D721Med (cell line): ENCODE measurements at regions not wholly inside any gene's neighbourhood (a gene's known extent, or its start where the extent isn't known, plus 50 kb on each side); places are given as distances from the start of the nearest gene placed in this dataset.

Experiments used
- DNase-seq: peaks from one replicate; pipeline ENCODE4 v3.0.0; 2011; ENCODE audit warnings: low spot score; ENCODE audit not compliant: insufficient read length
- FAIRE-seq: peaks from 2 replicates; lab custom pipeline; 2011; peaks lifted over from hg19 to GRCh38; lab: Jason Lieb, UNC
- TF ChIP-seq, protein P1 (sequence below): IDR thresholded peaks from 2 replicates; pipeline ENCODE4 v1.5.1; 2012; ENCODE audit warnings: mild to moderate bottlenecking, control low read depth; ENCODE audit not compliant: insufficient read depth; ENCODE audit errors: missing control alignments

DNA sequence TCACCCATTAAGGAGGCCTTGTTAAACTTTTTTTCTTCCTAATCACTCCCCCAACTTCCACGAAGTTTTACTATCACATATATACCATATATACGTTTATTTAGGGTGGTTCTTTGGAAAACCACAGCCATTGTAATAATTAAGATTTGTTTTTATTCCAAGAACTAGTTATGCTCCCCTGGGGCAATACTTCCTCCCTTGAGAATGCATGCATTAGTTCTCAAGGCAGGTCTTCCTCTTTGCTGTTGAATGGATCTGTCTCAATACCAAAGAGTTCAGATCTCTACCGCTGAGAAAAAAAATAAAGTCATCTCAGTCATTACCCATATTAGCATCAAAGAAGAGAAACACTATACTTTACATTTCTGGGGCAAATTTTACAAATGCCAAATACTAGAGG, 567.7 kb upstream of the RGS18 start:
- no peak for DNase-seq
- TF ChIP-seq, protein P1, sequence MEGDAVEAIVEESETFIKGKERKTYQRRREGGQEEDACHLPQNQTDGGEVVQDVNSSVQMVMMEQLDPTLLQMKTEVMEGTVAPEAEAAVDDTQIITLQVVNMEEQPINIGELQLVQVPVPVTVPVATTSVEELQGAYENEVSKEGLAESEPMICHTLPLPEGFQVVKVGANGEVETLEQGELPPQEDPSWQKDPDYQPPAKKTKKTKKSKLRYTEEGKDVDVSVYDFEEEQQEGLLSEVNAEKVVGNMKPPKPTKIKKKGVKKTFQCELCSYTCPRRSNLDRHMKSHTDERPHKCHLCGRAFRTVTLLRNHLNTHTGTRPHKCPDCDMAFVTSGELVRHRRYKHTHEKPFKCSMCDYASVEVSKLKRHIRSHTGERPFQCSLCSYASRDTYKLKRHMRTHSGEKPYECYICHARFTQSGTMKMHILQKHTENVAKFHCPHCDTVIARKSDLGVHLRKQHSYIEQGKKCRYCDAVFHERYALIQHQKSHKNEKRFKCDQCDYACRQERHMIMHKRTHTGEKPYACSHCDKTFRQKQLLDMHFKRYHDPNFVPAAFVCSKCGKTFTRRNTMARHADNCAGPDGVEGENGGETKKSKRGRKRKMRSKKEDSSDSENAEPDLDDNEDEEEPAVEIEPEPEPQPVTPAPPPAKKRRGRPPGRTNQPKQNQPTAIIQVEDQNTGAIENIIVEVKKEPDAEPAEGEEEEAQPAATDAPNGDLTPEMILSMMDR: no peak
- no peak for FAIRE-seq

DNA sequence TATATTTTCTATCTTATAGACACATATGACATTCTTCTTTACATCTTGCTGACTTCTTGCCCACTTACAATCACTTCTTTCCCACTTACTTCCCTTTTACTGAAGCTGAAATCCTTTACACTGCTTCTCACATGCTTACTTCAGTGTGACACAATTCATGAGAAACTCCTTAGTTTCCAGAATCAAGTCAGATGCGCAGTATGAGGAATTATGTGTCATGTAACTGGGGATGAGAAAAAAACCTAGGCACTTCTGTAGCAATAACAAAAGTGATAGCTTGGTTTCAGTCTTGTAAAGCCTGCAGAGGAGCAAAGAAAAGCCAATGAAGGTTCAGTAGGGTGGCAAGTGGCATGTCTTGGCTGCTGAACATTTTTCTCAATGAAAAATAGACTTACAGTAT, 566.2 kb upstream of the RGS18 start:
- no peak for DNase-seq
- TF ChIP-seq, protein P1: no peak
- FAIRE-seq: no peak

DNA sequence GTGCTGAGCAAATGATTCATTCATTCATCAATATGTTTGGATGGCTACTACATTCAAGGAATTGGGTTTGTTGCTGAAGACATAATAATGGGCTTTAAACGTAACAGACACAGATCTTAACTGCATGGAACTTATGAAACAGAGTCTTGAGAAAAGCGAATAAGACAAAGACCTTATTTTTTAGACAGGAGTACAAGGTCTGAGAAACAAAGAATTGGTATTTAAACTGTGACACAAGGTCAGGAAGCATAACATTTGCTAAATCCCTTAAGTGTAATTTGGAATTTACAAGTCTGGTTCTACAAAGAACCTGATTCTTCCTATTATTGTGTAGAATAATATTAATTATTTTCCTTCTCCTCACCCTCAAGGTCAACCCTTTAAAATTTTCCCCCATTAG, 565.4 kb upstream of the RGS18 start:
- TF ChIP-seq, protein P1: no peak
- DNase-seq: no peak
- FAIRE-seq: peak; percentile 89

DNA sequence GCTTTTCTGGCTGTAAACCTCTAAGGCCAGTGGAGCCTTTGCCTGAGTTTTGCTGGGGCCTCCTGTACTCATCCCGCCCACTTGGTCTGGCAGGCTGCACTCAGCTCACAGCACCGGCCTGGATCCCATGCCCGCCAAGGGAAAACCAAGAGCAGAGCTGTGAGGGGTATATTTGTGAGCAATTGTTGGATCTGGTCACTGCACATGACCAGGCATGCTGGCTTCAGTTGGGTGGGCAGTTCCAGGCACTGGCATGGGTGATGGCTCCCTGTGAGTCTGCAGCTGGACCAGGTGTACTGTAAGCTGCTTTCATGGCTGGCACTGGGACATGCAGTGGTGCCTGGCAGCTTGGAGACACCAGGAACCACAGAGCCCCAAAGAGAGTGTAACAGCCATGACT, 563.1 kb upstream of the RGS18 start:
- TF ChIP-seq, protein P1: no peak
- DNase-seq: no peak

DNA sequence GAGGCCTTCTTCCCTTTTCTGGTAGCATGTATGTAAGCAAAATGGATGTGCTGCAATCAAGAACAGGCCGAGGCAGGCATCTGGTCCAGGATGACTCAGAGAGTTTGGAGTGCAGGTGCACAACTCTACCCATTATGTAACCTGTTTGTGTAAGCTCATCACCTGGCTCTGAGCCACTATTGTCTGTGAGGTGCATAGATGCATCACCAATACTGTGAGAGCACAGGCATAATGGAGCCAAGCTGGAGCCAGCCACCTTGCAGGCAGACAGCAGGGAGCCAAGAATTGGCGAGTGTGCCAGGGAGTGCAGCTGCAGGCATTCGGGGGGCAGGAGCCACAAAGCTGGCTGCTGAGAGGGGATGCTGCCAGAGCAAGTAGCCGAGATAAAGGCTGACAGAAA, 549.9 kb upstream of the RGS18 start:
- FAIRE-seq: no peak
- TF ChIP-seq, protein P1: no peak
- no peak for DNase-seq

More for the DNA sequence above, 563.1 kb upstream of the RGS18 start:
- no peak for FAIRE-seq

DNA sequence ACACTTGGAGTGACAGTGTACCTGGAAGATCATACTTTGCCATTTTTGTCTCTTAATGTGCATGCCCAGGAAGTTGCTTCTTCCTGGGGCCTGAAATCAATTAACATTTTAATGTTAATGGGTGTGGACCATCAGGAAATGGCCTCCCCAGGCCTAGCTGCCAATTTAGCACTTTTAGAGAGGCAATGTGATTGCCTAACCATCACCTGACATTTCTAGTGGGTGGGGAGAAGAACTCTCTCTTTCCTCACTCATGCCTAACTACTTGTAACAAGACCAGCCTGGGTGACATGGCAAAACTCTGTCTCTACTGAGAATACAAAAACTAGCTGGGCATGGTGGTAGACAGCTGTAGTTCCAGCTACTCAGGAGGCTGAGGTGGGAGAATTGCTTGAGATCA, 549.0 kb upstream of the RGS18 start:
- DNase-seq: no peak
- TF ChIP-seq, protein P1: no peak
- no peak for FAIRE-seq

DNA sequence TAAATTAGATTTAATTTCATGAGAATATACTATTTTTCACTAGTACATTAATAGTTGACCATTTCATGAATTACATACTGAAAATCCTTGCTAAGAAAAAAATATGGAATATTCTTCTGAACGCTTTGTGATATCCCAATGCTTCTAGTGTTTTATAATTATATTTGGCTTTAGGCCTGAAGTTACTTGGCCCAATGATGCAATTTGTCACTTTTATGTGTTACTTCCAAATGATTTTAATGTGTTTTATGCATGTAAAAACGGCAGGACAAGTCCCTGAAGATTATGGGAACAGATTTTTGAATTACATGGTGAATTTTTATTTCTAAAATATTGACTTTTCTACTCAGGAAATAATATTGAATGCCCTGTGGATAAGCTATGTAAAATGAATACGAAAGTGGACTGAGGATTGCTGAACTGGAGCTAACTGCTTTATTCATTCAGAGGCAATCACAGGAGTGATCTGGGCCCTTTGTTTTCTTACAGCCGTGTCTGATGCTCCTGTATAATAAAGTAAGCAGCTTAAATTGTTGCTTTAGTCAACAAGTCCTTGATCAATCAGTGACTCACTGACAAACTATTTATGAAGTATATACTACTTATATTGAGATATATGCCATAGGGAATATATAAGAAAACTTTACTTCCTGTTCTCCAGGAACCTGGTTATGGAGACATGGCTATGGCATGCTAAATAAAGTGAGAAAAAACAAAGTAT, 543.0 kb upstream of the RGS18 start:
- TF ChIP-seq, protein P1: no peak
- peak; percentile 71 for FAIRE-seq

More for the DNA sequence above, 543.0 kb upstream of the RGS18 start:
- DNase-seq: no peak
